GM12878 (cell line): ENCODE measurements at regions not wholly inside any gene's neighbourhood (a gene's known extent, or its start where the extent isn't known, plus 50 kb on each side); places are given as distances from the start of the nearest gene placed in this dataset.

Experiments used
- ATAC-seq: fragments of 200-7000 bp; cut with Tn5 transposase; 3 replicates; pipeline ENCODE4 v1.9.1; 2020; ENCODE audit warnings: mild to moderate bottlenecking, moderate library complexity
- BruUV-seq: library from RNA; stranded (reverse); fragments of 400-500 nt; replicated peaks from 2 replicates; lab custom pipeline; 2021; lab: Mats Ljungman, UMichigan
- CTCF ChIA-PET: fragments of 300-600 bp; sonication (Branson Sonifier 250); formaldehyde crosslinking; extraction: SDS; loops from one replicate; lab custom pipeline; 2021; ENCODE audit warnings: inconsistent platforms; lab: Yijun Ruan, JAX
- POLR2A ChIA-PET: fragments of 350-600 bp; formaldehyde crosslinking; extraction: SDS; loops from one replicate; lab custom pipeline; 2021; ENCODE audit warnings: inconsistent platforms; lab: Charles Lee
- RAD21 ChIA-PET: fragments of 300-600 bp; sonication (Branson Sonifier 250); formaldehyde crosslinking; loops from one replicate; lab custom pipeline; 2023; ENCODE audit warnings: antibody characterized with exemption; ENCODE audit not compliant: unreplicated experiment; lab: Charles Lee
- SMC1A ChIA-PET: fragments of 300-600 bp; sonication (Branson Sonifier 250); formaldehyde crosslinking; loops from one replicate; lab custom pipeline; 2023; ENCODE audit not compliant: unreplicated experiment, uncharacterized antibody; lab: Charles Lee
- DNase-seq: peaks from one replicate; pipeline ENCODE4 v3.0.0-alpha.2; 2011; ENCODE audit warnings: low read depth, low spot score
- FAIRE-seq: peaks from 3 replicates; lab custom pipeline; 2011; peaks lifted over from hg19 to GRCh38; lab: Jason Lieb, UNC
- H2AFZ ChIP-seq: 2 replicates; pipeline ENCODE4 v1.6.0; 2011; ENCODE audit warnings: low read depth, low read length, control low read depth; ENCODE audit not compliant: control insufficient read depth
- H3K27ac ChIP-seq: 2 replicates; pipeline ENCODE4 v1.5.1; 2011; ENCODE audit warnings: control low read depth; ENCODE audit not compliant: control insufficient read depth, insufficient read depth
- H3K27me3 ChIP-seq, 2 experiments: replicated peaks in 1 of 2; 2 replicates each; pipeline versions ENCODE4 v1.6.0 to v1.6.1; 2011; ENCODE audit warnings: low read length in 1 of 2; ENCODE audit not compliant: control insufficient read depth in 2 of 2, insufficient read depth in 2 of 2
- H3K36me3 ChIP-seq, 2 experiments: 2 replicates each; pipeline ENCODE4 v1.5.1; 2011; ENCODE audit warnings: low read length in 1 of 2; ENCODE audit not compliant: control insufficient read depth in 2 of 2, insufficient read depth in 2 of 2
- H3K4me1 ChIP-seq: 2 replicates; pipeline ENCODE4 v1.6.1; 2011; ENCODE audit warnings: mild to moderate bottlenecking, low read length, moderate library complexity, mixed read lengths; ENCODE audit not compliant: control insufficient read depth, insufficient read depth
- H3K4me2 ChIP-seq: 2 replicates; pipeline ENCODE4 v1.6.0; 2011; ENCODE audit warnings: control low read depth; ENCODE audit not compliant: control insufficient read depth, insufficient read depth
- H3K4me3 ChIP-seq: fragments of 200-600 bp; sonication (generic); 2 replicates; pipeline ENCODE4 v1.5.1; 2016
- H3K79me2 ChIP-seq: 2 replicates; pipeline ENCODE4 v1.6.0; 2011; ENCODE audit warnings: low read length; ENCODE audit not compliant: control insufficient read depth, insufficient read depth
- H3K9ac ChIP-seq: 2 replicates; pipeline ENCODE4 v1.8.0; 2011; ENCODE audit warnings: low read length, control low read depth, mixed read lengths; ENCODE audit not compliant: control insufficient read depth, insufficient read depth
- H3K9me3 ChIP-seq: replicated peaks from 3 replicates; pipeline ENCODE4 v1.5.1; 2011; ENCODE audit warnings: mild to moderate bottlenecking, low read length; ENCODE audit not compliant: control insufficient read depth, insufficient read depth
- H4K20me1 ChIP-seq: 2 replicates; pipeline ENCODE4 v1.6.0; 2011; ENCODE audit not compliant: control insufficient read depth, insufficient read depth
- DPF2 ChIP-seq: fragments of 450-650 bp; IDR thresholded peaks from 2 replicates; pipeline ENCODE4 v1.6.1; 2017; ENCODE audit warnings: mild to moderate bottlenecking
- MYC ChIP-seq: IDR thresholded peaks from 2 replicates; pipeline ENCODE4 v1.6.1; 2011; ENCODE audit warnings: mild to moderate bottlenecking, low read length, moderate library complexity, inconsistent platforms; ENCODE audit not compliant: insufficient read depth, insufficient replicate concordance, insufficient read length, severe bottlenecking
- RB1 ChIP-seq: fragments of 450-650 bp; formaldehyde crosslinking; IDR thresholded peaks from 2 replicates; pipeline ENCODE4 v1.6.1; 2017; ENCODE audit warnings: mild to moderate bottlenecking, borderline replicate concordance
- RCOR1 ChIP-seq: conservative IDR thresholded peaks from 2 replicates; pipeline ENCODE4 v1.6.1; 2012; ENCODE audit warnings: low read depth, low read length, improper control_type of control experiment
- SMAD1 ChIP-seq: fragments of 450-650 bp; IDR thresholded peaks from 2 replicates; pipeline ENCODE4 v1.6.1; 2018; ENCODE audit warnings: mild to moderate bottlenecking, low read depth; ENCODE audit not compliant: partially characterized antibody
- SMAD5 ChIP-seq: IDR thresholded peaks from 2 replicates; pipeline ENCODE4 v1.6.1; 2016; ENCODE audit warnings: antibody characterized with exemption, low read depth
- TARDBP ChIP-seq: IDR thresholded peaks from 2 replicates; pipeline ENCODE4 v1.6.1; 2016; ENCODE audit warnings: borderline replicate concordance
- ZBED1 ChIP-seq: IDR thresholded peaks from 2 replicates; pipeline ENCODE4 v1.6.1; 2016; ENCODE audit warnings: borderline replicate concordance
- ZNF207 ChIP-seq: fragments of 450-650 bp; IDR thresholded peaks from 2 replicates; pipeline ENCODE4 v1.6.1; 2014; ENCODE audit warnings: antibody characterized with exemption, mild to moderate bottlenecking, borderline replicate concordance
- WGBS: methylation state at CpG from one replicate; pipeline ENCODE4 v1.1.6; 2016; ENCODE audit warnings: low lambda C conversion rate; ENCODE audit not compliant: insufficient replicate concordance, insufficient coverage; ENCODE audit errors: missing lambda C conversion rate; 5-methylcytosine and 5-hydroxymethylcytosine counted together
- in situ Hi-C: fragments of 300-500 bp; cut with MboI; formaldehyde crosslinking; loops from 9 replicates; pipeline ENCODE4 v1.14.3; 2018; ENCODE audit warnings: mixed read lengths
- intact Hi-C: fragments of 100-400 bp; cut with micrococcal nuclease; formaldehyde crosslinking; loops from one replicate; pipeline ENCODE4 v1.14.2; 2022; ENCODE audit not compliant: unreplicated experiment
- TF ChIP-seq, protein P1 (sequence below): fragments of 450-650 bp; IDR thresholded peaks from 2 replicates; pipeline ENCODE4 v1.6.1; 2017; ENCODE audit warnings: mild to moderate bottlenecking, low read depth, inconsistent platforms; ENCODE audit not compliant: poor library complexity, severe bottlenecking
- TF ChIP-seq, protein P2 (sequence below): IDR thresholded peaks from 2 replicates; pipeline ENCODE4 v1.6.1; 2011; ENCODE audit warnings: low read depth, mild to moderate bottlenecking, low read length, moderate library complexity, borderline replicate concordance; ENCODE audit errors: extremely low read depth
- TF ChIP-seq, protein P3 (sequence below): IDR thresholded peaks from 2 replicates; pipeline ENCODE4 v1.6.1; 2012; ENCODE audit warnings: improper control_type of control experiment, low read depth, low read length; ENCODE audit not compliant: insufficient replicate concordance

DNA sequence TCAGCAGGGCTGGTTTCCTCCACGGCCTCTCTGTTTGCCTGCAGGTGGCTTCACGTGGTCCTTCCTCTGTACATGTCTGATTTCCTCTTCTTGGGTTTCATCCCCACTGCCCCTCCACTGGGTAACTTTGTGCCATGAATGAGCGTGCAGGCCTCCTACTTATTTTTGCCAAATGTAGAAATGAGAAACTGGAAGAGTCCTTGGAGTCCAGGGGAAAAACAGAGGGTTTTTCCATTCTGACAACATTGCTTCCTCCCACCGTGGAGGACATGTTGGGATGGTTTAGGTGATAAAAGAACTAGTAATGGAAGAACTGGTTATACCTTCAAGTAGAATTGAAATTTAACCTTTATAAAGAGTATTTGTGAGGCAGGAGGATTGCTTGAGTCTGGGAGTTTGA is 699.5 kb downstream of the QKI start:
- RAD21 ChIA-PET, result no interaction called here
- no peaks in the 10 kb centered on the region for H3K36me3 ChIP-seq
- in situ Hi-C loops (no loop called here), intact Hi-C loops (no loop called here)
- no peak overlapping the region for H2AFZ ChIP-seq
- no peak for TF ChIP-seq MYC
- no peak for TF ChIP-seq ZBED1
- no peak for TF ChIP-seq DPF2
- TF ChIP-seq, protein P1, sequence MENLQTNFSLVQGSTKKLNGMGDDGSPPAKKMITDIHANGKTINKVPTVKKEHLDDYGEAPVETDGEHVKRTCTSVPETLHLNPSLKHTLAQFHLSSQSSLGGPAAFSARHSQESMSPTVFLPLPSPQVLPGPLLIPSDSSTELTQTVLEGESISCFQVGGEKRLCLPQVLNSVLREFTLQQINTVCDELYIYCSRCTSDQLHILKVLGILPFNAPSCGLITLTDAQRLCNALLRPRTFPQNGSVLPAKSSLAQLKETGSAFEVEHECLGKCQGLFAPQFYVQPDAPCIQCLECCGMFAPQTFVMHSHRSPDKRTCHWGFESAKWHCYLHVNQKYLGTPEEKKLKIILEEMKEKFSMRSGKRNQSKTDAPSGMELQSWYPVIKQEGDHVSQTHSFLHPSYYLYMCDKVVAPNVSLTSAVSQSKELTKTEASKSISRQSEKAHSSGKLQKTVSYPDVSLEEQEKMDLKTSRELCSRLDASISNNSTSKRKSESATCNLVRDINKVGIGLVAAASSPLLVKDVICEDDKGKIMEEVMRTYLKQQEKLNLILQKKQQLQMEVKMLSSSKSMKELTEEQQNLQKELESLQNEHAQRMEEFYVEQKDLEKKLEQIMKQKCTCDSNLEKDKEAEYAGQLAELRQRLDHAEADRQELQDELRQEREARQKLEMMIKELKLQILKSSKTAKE, result no peak
- TF ChIP-seq TARDBP, result no peak
- TF ChIP-seq RCOR1, result no peak
- no peak for TF ChIP-seq RB1
- WGBS, result 2% methylated on average over 4 of the region's 4 CpGs
- H3K27ac ChIP-seq, result no peak overlapping the region
- no peaks in the 10 kb centered on the region for H4K20me1 ChIP-seq
- H3K27me3 ChIP-seq, result no peaks in the 10 kb centered on the region
- no peak overlapping the region for H3K4me3 ChIP-seq
- H3K4me1 ChIP-seq, result no peaks in the 10 kb centered on the region
- H3K9ac ChIP-seq, result no peak overlapping the region
- ATAC-seq (no peak), FAIRE-seq (no peak), DNase-seq (no peak)
- CTCF ChIA-PET, result no interaction called here
- BruUV-seq, result no TSS peak
- no peak overlapping the region for H3K4me2 ChIP-seq
- POLR2A ChIA-PET, result no interaction called here
- SMC1A ChIA-PET, result no interaction called here
- no peaks in the 10 kb centered on the region for H3K9me3 ChIP-seq
- H3K79me2 ChIP-seq, result no peaks in the 10 kb centered on the region

DNA sequence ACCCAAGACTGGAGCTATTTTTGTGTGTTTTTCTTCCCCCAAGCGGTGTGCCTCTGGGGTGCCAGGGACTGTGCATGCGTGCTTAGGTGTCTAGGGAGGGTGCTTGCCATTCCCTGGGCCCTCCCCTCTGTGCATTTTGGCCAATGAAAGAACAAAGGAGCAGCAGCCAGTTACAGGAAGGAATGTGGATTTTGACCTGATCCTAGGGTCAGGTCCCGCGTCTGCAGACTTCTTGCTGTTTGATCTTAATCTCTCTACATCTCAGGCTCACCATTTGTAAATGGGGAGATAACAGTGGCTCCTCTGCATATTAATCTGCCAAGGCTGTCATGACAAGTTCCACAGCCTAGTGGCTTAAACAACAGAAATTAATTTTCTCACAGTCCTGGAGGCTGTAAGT is 699.1 kb downstream of the QKI start:
- Histone ChIP-seq H3K4me1 (no peaks in the 10 kb centered on the region), H3K4me3 (no peak overlapping the region), H4K20me1 (no peaks in the 10 kb centered on the region), H3K9me3 (no peaks in the 10 kb centered on the region), H3K36me3 (no peaks in the 10 kb centered on the region), H3K79me2 (no peaks in the 10 kb centered on the region), H3K9ac (no peak overlapping the region), H3K27me3 (no peaks in the 10 kb centered on the region), H3K27ac (no peak overlapping the region), H3K4me2 (no peak overlapping the region), H2AFZ (no peak overlapping the region)
- intact Hi-C loops, result no loop called here
- CTCF ChIA-PET, result no interaction called here
- DNase-seq (no peak), FAIRE-seq (no peak), ATAC-seq (no peak)
- in situ Hi-C loops, result no loop called here
- WGBS, result 52% methylated on average over 4 of the region's 4 CpGs
- SMC1A ChIA-PET, result no interaction called here
- BruUV-seq, result no TSS peak
- POLR2A ChIA-PET, result no interaction called here
- RAD21 ChIA-PET, result no interaction called here
- TF ChIP-seq ZNF207 (no peak), SMAD5 (no peak), SMAD1 (no peak)
- TF ChIP-seq, protein P2, sequence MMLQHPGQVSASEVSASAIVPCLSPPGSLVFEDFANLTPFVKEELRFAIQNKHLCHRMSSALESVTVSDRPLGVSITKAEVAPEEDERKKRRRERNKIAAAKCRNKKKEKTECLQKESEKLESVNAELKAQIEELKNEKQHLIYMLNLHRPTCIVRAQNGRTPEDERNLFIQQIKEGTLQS, result no peak
- TF ChIP-seq, protein P3, sequence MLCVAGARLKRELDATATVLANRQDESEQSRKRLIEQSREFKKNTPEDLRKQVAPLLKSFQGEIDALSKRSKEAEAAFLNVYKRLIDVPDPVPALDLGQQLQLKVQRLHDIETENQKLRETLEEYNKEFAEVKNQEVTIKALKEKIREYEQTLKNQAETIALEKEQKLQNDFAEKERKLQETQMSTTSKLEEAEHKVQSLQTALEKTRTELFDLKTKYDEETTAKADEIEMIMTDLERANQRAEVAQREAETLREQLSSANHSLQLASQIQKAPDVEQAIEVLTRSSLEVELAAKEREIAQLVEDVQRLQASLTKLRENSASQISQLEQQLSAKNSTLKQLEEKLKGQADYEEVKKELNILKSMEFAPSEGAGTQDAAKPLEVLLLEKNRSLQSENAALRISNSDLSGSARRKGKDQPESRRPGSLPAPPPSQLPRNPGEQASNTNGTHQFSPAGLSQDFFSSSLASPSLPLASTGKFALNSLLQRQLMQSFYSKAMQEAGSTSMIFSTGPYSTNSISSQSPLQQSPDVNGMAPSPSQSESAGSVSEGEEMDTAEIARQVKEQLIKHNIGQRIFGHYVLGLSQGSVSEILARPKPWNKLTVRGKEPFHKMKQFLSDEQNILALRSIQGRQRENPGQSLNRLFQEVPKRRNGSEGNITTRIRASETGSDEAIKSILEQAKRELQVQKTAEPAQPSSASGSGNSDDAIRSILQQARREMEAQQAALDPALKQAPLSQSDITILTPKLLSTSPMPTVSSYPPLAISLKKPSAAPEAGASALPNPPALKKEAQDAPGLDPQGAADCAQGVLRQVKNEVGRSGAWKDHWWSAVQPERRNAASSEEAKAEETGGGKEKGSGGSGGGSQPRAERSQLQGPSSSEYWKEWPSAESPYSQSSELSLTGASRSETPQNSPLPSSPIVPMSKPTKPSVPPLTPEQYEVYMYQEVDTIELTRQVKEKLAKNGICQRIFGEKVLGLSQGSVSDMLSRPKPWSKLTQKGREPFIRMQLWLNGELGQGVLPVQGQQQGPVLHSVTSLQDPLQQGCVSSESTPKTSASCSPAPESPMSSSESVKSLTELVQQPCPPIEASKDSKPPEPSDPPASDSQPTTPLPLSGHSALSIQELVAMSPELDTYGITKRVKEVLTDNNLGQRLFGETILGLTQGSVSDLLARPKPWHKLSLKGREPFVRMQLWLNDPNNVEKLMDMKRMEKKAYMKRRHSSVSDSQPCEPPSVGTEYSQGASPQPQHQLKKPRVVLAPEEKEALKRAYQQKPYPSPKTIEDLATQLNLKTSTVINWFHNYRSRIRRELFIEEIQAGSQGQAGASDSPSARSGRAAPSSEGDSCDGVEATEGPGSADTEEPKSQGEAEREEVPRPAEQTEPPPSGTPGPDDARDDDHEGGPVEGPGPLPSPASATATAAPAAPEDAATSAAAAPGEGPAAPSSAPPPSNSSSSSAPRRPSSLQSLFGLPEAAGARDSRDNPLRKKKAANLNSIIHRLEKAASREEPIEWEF, result no peak
